ENCODE measurements at regions not wholly inside any gene's neighbourhood (a gene's known extent, or its start where the extent isn't known, plus 50 kb on each side); places are given as distances from the start of the nearest gene placed in this dataset.
A peak's percentile ranks its signal among the peaks of the same experiment; 100 is the strongest.

DNA sequence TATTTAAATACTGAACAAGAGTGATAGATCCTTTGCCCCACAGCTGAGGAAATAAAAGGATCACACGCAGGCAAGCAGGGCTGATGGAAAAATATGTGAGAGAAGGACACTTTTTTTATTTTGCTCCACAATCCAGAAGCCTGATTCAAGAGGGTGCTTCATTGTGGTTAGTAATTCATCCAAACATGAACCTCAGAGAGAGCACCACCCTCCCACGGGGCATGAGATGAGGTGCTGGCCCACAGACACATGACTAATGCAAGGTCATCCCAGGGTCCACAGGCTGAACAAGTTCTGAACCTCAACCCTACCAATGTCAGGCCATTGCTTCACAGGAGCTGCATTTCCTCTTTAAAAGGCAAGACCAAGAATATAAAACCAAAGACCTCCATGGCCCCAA lies 239.6 kb downstream of the MREG start:
- Mint-ChIP-seq H3K36me3 (no peaks in the 10 kb centered on the region), H3K9me3 (no peaks in the 10 kb centered on the region), H3K27me3 (peaks cover 16 to 48% of the 10 kb centered on the region in 2 donors), H3K27ac (no peak overlapping the region), H3K4me3 (no peak overlapping the region), H3K4me1 (ENCODE audit: low read depth in 2 of 2) (no peaks in the 10 kb centered on the region)
- no peak for ATAC-seq
- no peak for DNase-seq (ENCODE audit: low spot score)

DNA sequence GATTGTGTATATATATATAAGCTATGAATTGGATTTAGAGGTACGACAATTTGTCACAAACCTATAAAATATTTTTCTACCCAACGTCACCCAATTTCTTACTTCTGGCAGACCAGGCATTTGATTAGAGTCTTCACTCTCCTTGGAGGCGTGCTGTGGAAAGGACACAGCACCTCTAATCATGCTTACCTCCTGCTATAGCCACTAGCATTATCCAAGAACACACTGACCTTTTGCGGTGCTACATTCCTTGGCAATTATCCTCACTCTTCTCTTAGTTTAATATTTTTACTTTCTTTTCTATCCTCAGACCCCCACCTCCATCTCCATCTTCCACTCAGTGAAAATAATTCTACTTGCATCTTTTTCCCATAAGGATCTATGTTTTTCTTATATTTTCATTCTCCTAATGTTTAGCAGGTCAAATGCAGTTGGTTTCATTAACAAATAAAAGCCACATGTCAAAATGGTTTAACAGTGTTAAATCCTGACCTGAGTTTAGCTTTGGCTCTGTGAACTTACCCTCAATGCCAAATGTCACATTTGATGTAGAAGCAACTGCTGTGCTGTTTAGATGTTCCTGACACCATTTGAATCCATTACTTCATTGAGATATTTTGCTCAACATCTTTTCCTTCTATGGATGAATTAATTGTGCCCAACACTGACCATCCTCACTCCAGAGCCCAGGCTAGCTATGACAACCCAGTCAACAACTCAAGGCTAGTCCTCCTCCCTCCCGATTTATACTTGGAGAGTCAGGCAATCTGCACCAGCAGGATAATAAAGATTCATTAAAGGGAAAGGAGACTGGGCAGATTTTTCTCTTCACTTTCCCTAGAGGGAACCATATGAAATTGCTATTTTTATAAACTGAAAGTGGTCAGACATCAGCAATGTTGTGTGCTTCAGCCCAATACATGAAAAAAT lies 240.5 kb downstream of the MREG start:
- Mint-ChIP-seq H3K36me3 (no peaks in the 10 kb centered on the region), H3K27me3 (peaks cover 21 to 56% of the 10 kb centered on the region in 2 donors), H3K27ac (no peak overlapping the region), H3K9me3 (no peaks in the 10 kb centered on the region), H3K4me3 (no peak overlapping the region), H3K4me1 (ENCODE audit: low read depth in 2 of 2) (no peaks in the 10 kb centered on the region)
- DNase-seq (ENCODE audit: low spot score): no peak
- ATAC-seq: no peak

DNA sequence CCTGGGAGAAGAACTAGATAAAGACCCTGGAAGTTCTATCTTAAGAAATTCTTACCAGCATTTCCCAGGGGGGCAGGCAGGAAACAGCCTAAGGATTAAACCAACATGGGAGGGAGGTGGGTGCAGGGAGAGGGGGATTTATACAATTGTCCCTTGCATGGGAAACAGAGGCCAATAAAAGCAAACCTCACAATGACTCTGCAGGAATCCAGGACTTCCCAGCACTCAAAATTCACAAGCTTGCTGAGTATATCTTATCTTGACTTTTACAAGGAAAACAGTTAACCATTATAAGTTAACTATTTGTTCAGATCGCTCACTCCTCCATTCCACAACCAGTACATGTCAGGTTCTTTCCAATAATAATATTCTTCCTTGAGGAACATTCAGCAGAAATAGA lies 241.3 kb downstream of the MREG start:
- no peak for DNase-seq (ENCODE audit: low spot score)
- no peak overlapping the region for H3K27ac Mint-ChIP-seq
- no peaks in the 10 kb centered on the region for H3K4me1 Mint-ChIP-seq (ENCODE audit: low read depth in 2 of 2)

DNA sequence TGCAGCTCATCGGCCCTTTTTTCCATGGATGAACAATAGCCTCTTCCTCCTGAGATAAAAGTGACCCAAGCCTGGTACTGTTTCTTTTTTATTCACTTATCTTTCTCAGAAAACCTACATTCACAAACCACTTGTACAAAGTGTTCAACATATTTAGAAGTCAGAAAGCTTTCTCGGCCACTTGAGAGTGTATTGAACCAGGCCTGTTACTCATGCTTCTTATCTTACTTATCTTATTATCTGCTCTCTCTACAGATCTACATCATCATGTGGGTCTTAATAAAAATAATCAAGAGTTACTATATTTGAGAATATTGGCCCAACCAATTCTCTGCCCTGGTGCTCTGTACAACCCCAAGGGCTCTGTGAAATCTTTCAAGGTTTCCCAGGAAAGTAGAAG lies 242.1 kb downstream of the MREG start:
- ATAC-seq (peak in 1 of 2 donors; percentile 46), DNase-seq (ENCODE audit: low spot score) (no peak)
- peaks cover 28 to 50% of the 10 kb centered on the region in 2 donors for H3K27me3 Mint-ChIP-seq
- no peaks in the 10 kb centered on the region for H3K4me1 Mint-ChIP-seq (ENCODE audit: low read depth in 2 of 2)
- no peaks in the 10 kb centered on the region for H3K36me3 Mint-ChIP-seq
- H3K4me3 Mint-ChIP-seq: no peak overlapping the region
- H3K27ac Mint-ChIP-seq: no peak overlapping the region
- H3K9me3 Mint-ChIP-seq: no peaks in the 10 kb centered on the region

More for the DNA sequence above, 241.3 kb downstream of the MREG start:
- H3K4me3 Mint-ChIP-seq: no peak overlapping the region
- H3K9me3 Mint-ChIP-seq: no peaks in the 10 kb centered on the region
- H3K36me3 Mint-ChIP-seq: no peaks in the 10 kb centered on the region
- peaks cover 27 to 56% of the 10 kb centered on the region in 2 donors for H3K27me3 Mint-ChIP-seq
- no peak for ATAC-seq

DNA sequence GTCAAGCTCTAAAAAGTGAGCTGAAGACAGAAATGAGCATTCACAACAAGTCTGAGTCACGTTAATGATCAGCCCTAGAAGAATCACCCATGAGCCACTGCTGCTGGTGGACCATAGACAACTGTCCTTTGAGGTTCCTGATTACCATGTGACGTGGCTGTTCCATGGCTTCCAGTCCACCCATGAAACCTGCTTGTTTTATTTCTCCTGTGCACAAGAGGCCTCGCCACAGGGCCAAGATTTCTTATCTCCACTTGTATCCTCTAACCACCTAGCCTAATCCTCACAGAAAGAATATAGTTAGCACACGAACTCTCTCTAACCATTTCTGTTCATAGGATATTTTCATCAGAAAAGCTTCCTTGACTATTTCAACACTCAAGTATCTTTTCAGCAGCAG lies 242.7 kb downstream of the MREG start:
- H3K9me3 Mint-ChIP-seq: no peaks in the 10 kb centered on the region
- DNase-seq (ENCODE audit: low spot score) (no peak), ATAC-seq (no peak)
- no peak overlapping the region for H3K4me3 Mint-ChIP-seq
- peaks cover 28 to 44% of the 10 kb centered on the region in 2 donors for H3K27me3 Mint-ChIP-seq
- H3K4me1 Mint-ChIP-seq (ENCODE audit: low read depth in 2 of 2): no peaks in the 10 kb centered on the region
- no peak overlapping the region for H3K27ac Mint-ChIP-seq
- H3K36me3 Mint-ChIP-seq: no peaks in the 10 kb centered on the region

DNA sequence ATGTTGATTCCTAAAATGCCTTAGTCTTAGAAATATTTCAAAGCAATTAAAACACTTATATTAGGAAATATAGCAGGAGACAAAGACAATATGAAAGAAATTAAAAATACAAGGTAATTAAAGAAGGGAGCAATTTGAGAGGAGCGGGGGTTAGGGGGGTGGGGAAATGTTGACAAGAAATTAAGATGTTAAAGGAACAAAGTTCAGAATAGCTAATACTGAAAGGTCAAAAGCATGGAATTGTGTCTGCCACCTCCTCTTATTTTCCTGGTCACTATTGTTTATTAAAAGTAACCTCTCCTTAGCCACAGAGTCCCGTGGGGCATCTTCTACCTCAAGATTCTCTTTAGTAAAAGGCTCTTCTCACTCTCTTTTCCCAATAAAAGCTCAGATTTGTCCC lies 244.1 kb downstream of the MREG start:
- H3K27ac Mint-ChIP-seq: no peak overlapping the region
- DNase-seq (ENCODE audit: low spot score) (no peak), ATAC-seq (no peak)
- H3K9me3 Mint-ChIP-seq: no peaks in the 10 kb centered on the region
- H3K27me3 Mint-ChIP-seq: peaks cover 29 to 36% of the 10 kb centered on the region in 2 donors
- H3K36me3 Mint-ChIP-seq: no peaks in the 10 kb centered on the region
- H3K4me3 Mint-ChIP-seq: no peak overlapping the region
- H3K4me1 Mint-ChIP-seq (ENCODE audit: low read depth in 2 of 2): no peaks in the 10 kb centered on the region

DNA sequence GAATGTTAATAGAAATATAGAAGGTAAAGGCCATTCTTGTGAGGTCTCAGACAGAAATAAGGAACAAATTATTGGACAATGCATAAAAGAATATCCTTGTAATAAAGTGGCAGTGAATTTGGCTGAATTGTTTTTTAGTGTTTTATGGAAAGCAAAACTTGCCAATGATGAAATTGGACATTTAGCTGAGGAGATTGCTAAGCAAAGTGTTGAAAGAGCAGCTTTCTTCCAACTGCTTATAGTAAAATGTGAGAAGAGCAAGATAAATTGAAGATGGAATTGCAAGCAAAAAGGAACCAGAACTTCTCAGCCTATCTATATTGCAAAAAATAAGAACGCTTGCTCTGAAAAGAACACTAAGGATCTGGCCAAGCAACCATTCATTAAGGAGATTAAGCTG lies 245.7 kb downstream of the MREG start:
- no peaks in the 10 kb centered on the region for H3K9me3 Mint-ChIP-seq
- ATAC-seq: no peak
- DNase-seq (ENCODE audit: low spot score): no peak
- H3K27me3 Mint-ChIP-seq: peaks cover 27 to 28% of the 10 kb centered on the region in 2 donors
- H3K36me3 Mint-ChIP-seq: no peaks in the 10 kb centered on the region
- H3K27ac Mint-ChIP-seq: no peak overlapping the region
- no peak overlapping the region for H3K4me3 Mint-ChIP-seq
- no peaks in the 10 kb centered on the region for H3K4me1 Mint-ChIP-seq (ENCODE audit: low read depth in 2 of 2)

DNA sequence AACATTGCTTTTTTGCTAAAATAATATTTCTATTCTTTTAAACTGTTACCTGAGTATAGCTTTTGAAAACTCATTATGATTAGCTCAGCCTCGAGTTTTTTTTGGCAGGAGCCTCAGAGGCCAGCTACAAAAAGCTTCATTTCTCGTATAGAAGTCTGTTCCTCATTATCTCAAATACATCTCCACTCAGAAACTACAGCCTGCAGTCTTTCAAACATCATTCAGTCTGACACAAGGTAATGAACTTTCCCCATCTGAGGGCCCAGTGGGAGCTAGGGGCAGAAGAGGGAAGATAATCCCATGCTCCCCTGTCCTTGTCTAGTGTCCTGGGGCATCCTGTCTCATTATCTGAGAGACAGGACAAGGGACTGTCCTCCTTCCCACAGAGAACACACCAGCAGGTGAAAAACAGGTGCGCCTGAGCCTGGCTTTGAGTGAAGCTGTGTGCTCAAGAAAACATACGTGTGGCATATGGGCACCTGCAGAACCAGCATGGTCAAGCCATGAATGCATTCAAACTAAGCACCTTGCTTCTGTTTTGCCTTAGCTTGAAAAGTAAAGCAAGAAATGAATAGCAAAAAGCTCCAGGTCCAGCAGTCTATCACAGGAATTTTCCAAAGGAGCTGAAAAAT lies 247.5 kb downstream of the MREG start:
- no peaks in the 10 kb centered on the region for H3K9me3 Mint-ChIP-seq
- ATAC-seq (no peak), DNase-seq (ENCODE audit: low spot score) (no peak)
- no peaks in the 10 kb centered on the region for H3K36me3 Mint-ChIP-seq
- no peak overlapping the region for H3K27ac Mint-ChIP-seq
- H3K27me3 Mint-ChIP-seq: peaks cover 27 to 28% of the 10 kb centered on the region in 2 donors
- no peak overlapping the region for H3K4me3 Mint-ChIP-seq
- H3K4me1 Mint-ChIP-seq (ENCODE audit: low read depth in 2 of 2): no peaks in the 10 kb centered on the region

DNA sequence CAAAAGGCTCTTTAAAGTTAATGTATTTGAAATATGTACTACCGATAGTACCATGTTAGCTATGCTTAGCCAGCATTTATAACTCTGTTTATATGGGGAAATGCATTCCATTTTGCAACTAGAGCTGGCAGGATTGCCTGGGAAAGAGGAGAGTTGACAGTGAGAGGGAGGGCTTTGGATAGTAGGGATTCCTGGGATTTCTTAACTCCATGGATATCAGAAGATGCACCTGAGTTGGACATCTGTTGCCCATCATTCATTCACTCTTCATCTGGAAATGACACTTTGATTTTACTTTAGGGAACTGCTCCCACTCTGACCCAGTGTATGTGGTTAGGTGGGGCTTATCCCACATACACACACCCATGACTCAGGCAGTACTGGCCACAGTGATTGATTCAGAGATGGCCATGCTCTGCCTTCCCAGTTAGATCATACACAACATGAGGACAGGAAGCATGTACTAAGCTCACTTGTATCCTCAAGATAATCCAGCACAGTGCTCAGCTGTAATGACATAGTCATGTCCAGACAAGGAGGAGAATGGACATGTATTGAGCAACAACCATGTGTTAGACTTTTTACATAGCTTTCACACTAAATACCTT lies 248.8 kb downstream of the MREG start:
- Mint-ChIP-seq H3K9me3 (no peaks in the 10 kb centered on the region), H3K36me3 (no peaks in the 10 kb centered on the region), H3K4me1 (ENCODE audit: low read depth in 2 of 2) (no peaks in the 10 kb centered on the region), H3K27ac (no peak overlapping the region), H3K27me3 (peaks cover 28% of the 10 kb centered on the region in 2 donors), H3K4me3 (no peak overlapping the region)
- DNase-seq (ENCODE audit: low spot score): no peak
- ATAC-seq: peak in 1 of 2 donors; percentile 71

DNA sequence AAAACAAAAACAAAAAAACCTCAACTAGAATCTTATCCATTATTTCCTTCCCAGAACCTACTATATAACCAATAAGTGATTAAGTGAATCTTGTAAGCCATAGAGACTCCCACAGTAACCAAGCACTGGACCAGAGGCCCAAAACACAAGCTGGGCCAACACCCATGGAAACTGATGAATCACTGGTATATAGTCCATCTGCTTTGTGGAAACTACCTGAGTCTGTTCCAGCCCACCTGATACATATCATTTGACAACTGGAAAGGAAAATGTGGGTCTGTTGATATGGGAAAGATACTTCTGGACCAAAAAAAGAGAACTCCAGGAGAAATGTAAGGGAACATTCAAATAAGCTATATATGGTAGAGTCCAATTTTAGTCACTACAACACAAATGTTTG lies 252.8 kb downstream of the MREG start:
- H3K36me3 Mint-ChIP-seq: no peaks in the 10 kb centered on the region
- DNase-seq (ENCODE audit: low spot score) (no peak), ATAC-seq (no peak)
- no peak overlapping the region for H3K4me3 Mint-ChIP-seq
- peaks cover 13 to 17% of the 10 kb centered on the region in 2 donors for H3K27me3 Mint-ChIP-seq
- no peak overlapping the region for H3K27ac Mint-ChIP-seq
- H3K4me1 Mint-ChIP-seq (ENCODE audit: low read depth in 2 of 2): no peaks in the 10 kb centered on the region
- H3K9me3 Mint-ChIP-seq: no peaks in the 10 kb centered on the region

DNA sequence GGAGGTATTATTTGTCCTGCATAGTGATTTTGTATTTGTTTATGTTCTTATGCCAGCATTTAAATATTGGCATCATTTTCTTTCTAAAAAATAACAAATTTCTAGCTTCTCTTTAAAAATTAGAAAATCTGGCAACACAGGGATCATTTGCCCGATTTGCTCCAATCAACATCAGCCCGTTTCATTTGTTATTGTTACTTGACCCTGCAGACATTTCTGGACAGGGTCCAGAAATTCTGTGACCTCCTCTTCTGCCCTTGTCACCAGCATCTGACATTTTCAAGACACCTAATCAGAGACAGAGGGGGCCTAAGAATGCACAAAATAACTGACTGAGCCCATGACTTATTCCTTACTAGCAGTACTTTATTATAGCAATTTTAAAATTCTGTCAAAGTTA lies 253.3 kb downstream of the MREG start:
- DNase-seq (ENCODE audit: low spot score) (no peak), ATAC-seq (no peak)
- Mint-ChIP-seq H3K27me3 (peaks cover 18 to 22% of the 10 kb centered on the region in 2 donors), H3K4me1 (ENCODE audit: low read depth in 2 of 2) (no peaks in the 10 kb centered on the region), H3K4me3 (no peak overlapping the region), H3K27ac (no peak overlapping the region), H3K36me3 (no peaks in the 10 kb centered on the region), H3K9me3 (no peaks in the 10 kb centered on the region)

DNA sequence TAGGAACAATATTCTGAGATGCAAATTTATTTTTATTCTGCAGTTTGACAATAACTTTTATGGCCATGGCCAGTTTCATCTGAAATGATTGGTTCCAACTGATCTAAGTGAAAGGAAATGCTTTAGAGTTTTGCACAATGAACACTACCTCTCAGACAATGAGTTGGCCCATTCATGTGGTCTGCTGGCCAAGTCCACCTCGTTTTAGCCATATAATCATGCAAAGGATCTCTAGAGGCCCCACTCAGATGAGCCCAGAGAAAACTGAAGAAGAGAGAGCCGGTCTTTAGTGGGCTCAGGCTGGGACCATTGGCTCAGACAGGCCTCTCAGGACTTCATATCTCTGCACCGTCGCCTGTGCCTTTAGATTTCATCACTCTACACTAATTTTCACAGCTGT lies 254.7 kb downstream of the MREG start:
- Mint-ChIP-seq H3K27ac (no peak overlapping the region), H3K4me1 (ENCODE audit: low read depth in 2 of 2) (no peaks in the 10 kb centered on the region), H3K4me3 (no peak overlapping the region), H3K27me3 (peaks cover 20 to 31% of the 10 kb centered on the region in 2 donors), H3K9me3 (no peaks in the 10 kb centered on the region), H3K36me3 (no peaks in the 10 kb centered on the region)
- ATAC-seq (no peak), DNase-seq (ENCODE audit: low spot score) (no peak)

DNA sequence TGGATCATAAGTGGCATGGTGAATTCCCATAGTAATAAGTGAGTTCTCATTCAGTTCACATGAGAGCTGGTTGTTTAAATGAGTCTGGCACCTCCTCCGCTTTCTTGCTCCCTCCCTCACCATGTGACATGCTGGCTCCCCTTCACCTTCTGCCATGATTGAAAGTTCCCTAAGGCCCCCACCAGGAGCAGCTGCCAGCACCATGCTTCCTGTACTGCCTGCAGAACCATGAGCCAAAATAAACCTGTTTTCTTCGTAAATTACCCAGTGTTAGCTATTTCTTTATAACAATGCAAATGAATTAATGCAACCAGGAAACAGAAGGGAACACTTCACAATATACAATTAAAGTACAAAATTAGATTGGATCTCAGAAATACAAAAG lies 257.0 kb downstream of the MREG start:
- Mint-ChIP-seq H3K4me1 (ENCODE audit: low read depth in 2 of 2) (peaks cover 2 to 4% of the 10 kb centered on the region in 2 donors), H3K27me3 (peaks cover 23 to 31% of the 10 kb centered on the region in 2 donors), H3K9me3 (no peaks in the 10 kb centered on the region), H3K36me3 (no peaks in the 10 kb centered on the region), H3K27ac (no peak overlapping the region), H3K4me3 (no peak overlapping the region)
- DNase-seq (ENCODE audit: low spot score): no peak
- ATAC-seq: no peak
